ENCODE measurements at regions not wholly inside any gene's neighbourhood (a gene's known extent, or its start where the extent isn't known, plus 50 kb on each side); places are given as distances from the start of the nearest gene placed in this dataset.

DNA sequence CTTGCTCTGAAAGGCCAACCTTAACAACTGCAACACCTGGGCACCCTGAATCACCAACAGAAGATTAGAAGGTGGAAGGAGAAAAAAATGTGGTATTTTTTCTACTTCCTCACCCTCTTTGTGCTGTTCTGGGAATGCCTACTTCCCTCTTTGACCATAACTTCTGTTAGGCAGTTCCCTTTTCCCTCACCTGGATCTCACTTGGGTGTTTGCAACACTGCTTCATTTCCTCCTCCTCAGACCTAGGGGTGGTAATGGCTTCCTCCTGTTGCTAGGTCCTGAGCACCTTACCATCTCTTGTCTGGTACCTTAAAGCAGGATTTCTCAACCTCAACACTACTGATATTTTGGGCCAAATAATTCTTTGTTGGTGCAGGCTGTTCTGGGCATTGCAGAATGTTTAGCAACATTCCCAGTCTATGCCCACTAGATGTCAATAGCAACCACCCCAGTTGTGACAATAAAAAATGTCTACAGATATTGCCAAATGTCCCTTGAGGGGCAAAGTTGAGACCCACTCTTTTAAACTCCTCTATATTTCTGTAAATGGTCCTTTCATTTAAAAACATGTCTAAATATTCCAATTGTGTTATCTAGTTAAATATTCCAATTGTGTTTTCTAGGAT, 300.0 kb upstream of the VLDLR start:
- ChIA-PET CTCF (no interaction called here), POLR2A (no interaction called here)
- no peaks in the 10 kb centered on the region for H3K27me3 ChIP-seq (ENCODE audit: control insufficient read depth, insufficient read depth, low read length)
- no peak overlapping the region for H3K4me3 ChIP-seq (ENCODE audit: low read depth, low read length)
- DNase-seq (ENCODE audit: low read depth), result no peak
- no peaks in the 10 kb centered on the region for H3K36me3 ChIP-seq (ENCODE audit: control insufficient read depth, insufficient read depth, low read length)
- TF ChIP-seq, protein P1, sequence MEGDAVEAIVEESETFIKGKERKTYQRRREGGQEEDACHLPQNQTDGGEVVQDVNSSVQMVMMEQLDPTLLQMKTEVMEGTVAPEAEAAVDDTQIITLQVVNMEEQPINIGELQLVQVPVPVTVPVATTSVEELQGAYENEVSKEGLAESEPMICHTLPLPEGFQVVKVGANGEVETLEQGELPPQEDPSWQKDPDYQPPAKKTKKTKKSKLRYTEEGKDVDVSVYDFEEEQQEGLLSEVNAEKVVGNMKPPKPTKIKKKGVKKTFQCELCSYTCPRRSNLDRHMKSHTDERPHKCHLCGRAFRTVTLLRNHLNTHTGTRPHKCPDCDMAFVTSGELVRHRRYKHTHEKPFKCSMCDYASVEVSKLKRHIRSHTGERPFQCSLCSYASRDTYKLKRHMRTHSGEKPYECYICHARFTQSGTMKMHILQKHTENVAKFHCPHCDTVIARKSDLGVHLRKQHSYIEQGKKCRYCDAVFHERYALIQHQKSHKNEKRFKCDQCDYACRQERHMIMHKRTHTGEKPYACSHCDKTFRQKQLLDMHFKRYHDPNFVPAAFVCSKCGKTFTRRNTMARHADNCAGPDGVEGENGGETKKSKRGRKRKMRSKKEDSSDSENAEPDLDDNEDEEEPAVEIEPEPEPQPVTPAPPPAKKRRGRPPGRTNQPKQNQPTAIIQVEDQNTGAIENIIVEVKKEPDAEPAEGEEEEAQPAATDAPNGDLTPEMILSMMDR (IDR thresholded peaks at IDR 0.05; ENCODE audit: insufficient read depth, low read depth, low read length), result 0 out of 2 replicates have a peak, but pooled peaks have one; percentile 5

DNA sequence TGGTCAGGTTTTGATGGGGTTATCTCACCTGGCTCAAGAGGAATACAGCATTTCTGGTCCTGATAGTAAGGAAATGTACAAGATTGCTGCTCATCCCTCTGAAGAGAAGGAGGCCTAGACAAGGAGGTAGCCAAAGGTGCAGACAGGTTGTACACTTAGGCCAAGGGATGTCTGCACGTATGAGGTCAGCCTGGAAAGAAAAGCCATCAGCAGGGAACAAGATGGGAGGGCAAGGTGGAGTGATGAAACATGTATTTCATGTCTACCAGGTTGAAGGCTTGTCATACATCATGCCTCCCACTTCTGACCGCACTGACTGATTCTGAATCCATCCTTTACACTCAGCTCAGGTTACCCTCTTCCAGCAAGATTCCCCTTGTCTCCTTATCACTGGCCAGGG, 296.8 kb upstream of the VLDLR start:
- H3K4me3 ChIP-seq (ENCODE audit: low read depth, low read length), result no peak overlapping the region
- DNase-seq (ENCODE audit: low read depth), result no peak
- POLR2A ChIA-PET, result no interaction called here
- H3K27me3 ChIP-seq (ENCODE audit: control insufficient read depth, insufficient read depth, low read length), result no peaks in the 10 kb centered on the region
- TF ChIP-seq, protein P1 (IDR thresholded peaks at IDR 0.05; ENCODE audit: insufficient read depth, low read depth, low read length), result no peak
- no peaks in the 10 kb centered on the region for H3K36me3 ChIP-seq (ENCODE audit: control insufficient read depth, insufficient read depth, low read length)
- CTCF ChIA-PET, result no interaction called here

DNA sequence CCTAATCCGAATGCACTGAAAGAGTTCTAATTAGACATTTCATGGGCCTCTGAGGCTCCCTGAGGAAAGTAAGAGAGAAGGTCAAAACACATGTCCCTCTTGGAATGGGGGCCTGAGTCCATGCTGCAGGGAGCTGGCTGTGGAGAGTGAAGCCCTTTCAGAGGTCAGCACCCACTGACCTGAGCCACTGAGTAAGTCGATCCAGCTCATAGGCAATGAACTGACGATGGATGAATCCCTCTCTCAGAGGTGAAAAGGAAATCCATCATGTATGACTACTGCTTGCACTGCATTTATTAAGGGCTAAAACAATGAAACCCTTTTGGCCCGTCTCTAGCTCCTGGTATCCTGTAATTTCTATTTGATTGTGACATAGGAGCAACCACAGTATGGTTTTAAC, 288.9 kb upstream of the VLDLR start:
- no peaks in the 10 kb centered on the region for H3K27me3 ChIP-seq (ENCODE audit: control insufficient read depth, insufficient read depth, low read length)
- TF ChIP-seq, protein P1 (IDR thresholded peaks at IDR 0.05; ENCODE audit: insufficient read depth, low read depth, low read length), result no peak
- CTCF ChIA-PET, result no interaction called here
- no peaks in the 10 kb centered on the region for H3K36me3 ChIP-seq (ENCODE audit: control insufficient read depth, insufficient read depth, low read length)
- H3K4me3 ChIP-seq (ENCODE audit: low read depth, low read length), result no peak overlapping the region
- DNase-seq (ENCODE audit: low read depth), result no peak
- POLR2A ChIA-PET, result no interaction called here

DNA sequence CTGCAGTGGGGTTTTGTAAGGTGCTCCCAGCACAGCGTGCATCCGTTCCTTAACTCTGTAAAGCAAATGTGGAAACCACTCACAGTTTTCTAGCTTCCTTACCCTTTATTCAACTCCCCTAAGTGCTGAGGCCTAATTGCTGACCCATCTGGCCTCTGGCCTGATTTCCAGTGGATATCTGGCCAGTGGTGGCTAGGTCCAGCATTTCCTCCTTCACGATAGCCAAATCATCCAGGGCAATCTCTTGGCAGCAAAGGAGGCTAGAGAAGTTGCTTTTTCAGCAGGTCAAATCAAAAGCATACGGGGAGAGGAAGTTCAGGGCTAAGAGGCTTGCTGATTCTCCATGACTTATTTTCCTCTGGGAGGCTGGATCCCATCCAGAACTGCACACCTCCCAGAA, 286.3 kb upstream of the VLDLR start:
- no peak for DNase-seq (ENCODE audit: low read depth)
- TF ChIP-seq, protein P1 (IDR thresholded peaks at IDR 0.05; ENCODE audit: insufficient read depth, low read depth, low read length), result no peak
- Histone ChIP-seq H3K36me3 (ENCODE audit: control insufficient read depth, insufficient read depth, low read length) (no peaks in the 10 kb centered on the region), H3K4me3 (ENCODE audit: low read depth, low read length) (no peak overlapping the region), H3K27me3 (ENCODE audit: control insufficient read depth, insufficient read depth, low read length) (no peaks in the 10 kb centered on the region; the same call in 1 of the 2 replicates)
- CTCF ChIA-PET, result no interaction called here
- POLR2A ChIA-PET, result no interaction called here

DNA sequence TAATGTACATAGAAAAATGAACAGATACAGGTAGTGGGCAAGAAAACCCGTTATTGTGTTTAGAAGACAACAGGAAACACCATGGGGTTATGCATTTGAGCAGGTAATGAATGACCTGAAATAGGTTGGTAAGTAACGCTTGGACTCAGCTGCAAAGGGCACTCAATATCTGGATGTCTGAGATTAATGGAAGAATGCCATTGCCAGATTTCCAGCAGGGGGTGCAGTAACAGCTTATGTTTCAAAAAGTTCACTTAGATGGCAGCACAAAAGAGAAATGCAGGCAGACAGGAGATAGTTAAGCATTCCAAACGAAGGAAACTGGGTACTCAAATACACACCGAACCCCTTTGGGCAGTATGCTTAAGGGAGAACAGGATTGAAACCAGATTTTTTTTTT, 285.5 kb upstream of the VLDLR start:
- TF ChIP-seq, protein P1 (IDR thresholded peaks at IDR 0.05; ENCODE audit: insufficient read depth, low read depth, low read length), result peak; percentile 36
- Histone ChIP-seq H3K36me3 (ENCODE audit: control insufficient read depth, insufficient read depth, low read length) (no peaks in the 10 kb centered on the region), H3K4me3 (ENCODE audit: low read depth, low read length) (no peak overlapping the region), H3K27me3 (ENCODE audit: control insufficient read depth, insufficient read depth, low read length) (no peaks in the 10 kb centered on the region; the same call in 1 of the 2 replicates)
- ChIA-PET CTCF (interaction anchor here (0.6 to 0.7 kb wide), 3 partner anchors 67 to 154 kb away, joined by 3 read pairs; no protein-coding TSS in a partner anchor), POLR2A (no interaction called here)
- DNase-seq (ENCODE audit: low read depth), result no peak
